ENCODE measurements at regions not wholly inside any gene's neighbourhood (a gene's known extent, or its start where the extent isn't known, plus 50 kb on each side); places are given as distances from the start of the nearest gene placed in this dataset.
"Not testable (repeated sequence)": the region's sequence is repeated elsewhere in the genome, so short reads cannot be mapped to it uniquely, and the experiment has no call there.

GRCh38 chr13:24563087-24563486, 50.5 kb upstream of the PARP4 start:
- DNase-seq: no peak

DNA sequence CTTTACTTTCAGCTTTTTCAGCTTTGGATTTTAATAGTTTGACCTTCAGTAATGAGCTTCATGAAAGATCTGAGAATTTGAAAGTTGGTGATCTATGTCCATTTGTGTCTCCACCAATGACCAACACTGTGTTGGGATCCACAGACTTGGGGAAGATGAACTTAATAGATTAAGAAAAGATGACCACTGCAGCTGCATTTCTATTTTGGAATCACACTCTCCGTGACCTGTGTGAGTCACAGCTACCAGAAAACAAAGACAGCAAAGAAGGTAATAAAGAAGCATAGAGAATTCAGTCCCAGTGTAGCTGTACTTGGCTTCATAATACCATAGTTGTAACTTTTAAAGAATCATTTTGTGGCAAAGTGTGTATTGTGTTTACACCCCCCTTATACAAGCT, 51.4 kb upstream of the PARP4 start:
- DNase-seq: not testable (repeated sequence)

DNA sequence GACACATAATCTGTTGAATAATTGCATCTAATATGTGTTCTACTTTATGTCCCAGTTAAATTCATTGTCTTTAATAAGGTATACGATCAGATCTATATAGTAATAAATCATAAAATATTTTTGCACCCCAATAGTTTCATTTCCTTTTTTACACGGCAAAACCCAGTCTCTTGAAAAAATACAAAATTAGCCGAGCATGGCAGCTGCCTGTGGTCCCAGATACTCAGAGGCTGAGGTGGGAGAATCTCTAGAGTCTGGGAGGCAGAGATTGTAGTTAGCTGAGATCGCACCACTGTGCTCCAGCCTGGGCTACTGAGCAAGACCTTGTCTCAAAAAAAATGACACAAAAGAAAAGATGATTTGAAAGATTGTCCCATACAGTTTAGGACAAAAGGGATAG, 52.3 kb upstream of the PARP4 start:
- no peak for DNase-seq

GRCh38 chr13:24567593-24567992, 55.0 kb upstream of the PARP4 start:
- not testable (repeated sequence) for DNase-seq

GRCh38 chr13:24574847-24575246, 62.3 kb upstream of the PARP4 start:
- no peak for DNase-seq

DNA sequence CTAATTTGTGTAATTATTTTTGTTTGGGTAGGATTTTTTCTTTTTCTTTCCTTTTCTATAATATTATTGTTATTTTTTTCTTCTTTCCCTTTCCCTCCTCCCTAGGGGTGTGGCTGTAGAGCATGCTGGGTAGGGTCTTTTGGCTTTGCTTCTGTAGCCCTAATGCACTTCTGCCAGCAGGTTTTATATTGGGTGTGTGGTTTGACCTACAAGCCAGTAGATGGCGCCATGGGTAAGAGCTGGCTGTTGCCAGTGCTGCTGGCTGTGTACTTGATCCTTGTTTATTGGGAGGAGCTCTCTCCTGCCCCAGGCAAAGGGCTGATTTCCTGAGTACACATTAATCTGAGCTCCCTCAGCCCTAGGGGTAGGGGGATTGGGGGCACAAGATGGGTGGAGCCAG, 67.7 kb upstream of the PARP4 start:
- peak in 1 of 2 experiments; percentile 6 for DNase-seq

DNA sequence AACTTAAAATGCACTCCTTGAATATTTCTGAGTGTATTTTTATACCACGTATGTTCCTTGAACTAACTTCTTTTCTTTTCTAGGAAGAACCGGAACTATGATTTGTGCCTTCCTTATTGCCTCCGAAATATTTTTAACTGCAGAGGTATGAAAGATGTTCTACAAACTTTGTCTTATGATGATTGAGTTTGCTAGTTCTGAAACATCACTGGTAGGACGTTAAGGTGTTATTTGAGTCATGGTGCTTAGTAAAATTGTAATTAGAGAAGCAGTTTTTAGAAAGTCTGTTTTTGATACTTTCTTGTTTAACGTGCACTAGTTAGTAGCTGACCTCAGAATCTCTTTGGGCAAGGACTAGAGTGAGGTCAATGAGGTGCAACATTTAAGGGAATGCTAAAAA, 69.0 kb upstream of the PARP4 start:
- not testable (repeated sequence) for DNase-seq

DNA sequence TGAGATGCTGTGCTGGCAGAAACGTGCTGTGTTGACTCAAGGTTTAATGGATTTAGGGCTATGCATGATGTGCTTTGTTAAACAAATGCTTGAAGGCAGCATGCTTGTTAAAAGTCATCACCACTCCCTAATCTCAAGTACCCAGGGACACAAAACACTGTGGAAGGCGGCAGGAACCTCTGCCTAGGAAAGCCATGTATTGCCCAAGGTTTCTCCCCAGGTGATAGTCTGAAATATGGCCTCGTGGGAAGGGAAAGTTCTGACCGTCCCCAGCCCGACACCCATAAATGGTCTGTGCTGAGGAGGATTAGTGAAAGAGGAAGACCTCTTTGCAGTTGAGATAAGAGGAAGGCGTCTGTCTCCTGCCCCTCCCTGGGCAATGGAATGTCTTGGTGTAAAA, 79.1 kb upstream of the PARP4 start:
- DNase-seq: not testable (repeated sequence)

DNA sequence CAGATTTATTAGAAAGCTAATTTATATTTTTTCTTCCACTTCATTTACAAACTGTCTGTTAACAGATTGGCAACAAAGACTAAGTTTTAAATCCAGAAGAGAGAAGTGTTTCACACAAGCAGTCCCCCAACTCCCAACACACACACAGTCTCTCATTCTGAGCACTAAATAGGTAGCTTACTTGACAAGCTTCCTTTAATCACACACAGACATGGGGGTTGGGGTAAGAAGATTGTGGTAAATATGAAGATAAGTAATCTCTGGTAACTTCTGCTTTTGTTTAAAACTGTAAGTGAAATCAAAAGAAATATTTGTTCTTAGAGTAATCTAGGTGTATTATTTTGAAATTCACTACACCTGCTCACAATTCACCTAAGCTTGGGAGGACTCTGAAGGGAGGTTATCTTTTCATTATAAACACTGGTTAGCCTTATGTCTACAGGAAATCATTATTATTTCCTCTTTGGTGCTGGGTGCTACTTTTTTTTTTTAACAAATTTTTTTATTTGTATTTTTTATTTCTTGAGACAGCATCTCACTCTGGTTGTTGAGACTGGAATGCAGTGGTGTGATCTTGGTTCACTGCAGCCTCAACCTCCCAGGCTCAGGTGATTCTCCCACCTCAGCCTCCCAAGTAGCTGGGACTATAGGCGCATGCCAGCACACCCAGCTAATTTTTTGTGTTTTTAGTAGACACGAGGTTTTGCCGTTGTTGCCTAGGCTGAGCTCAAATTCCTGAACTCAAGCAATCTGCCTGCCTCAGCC, 82.1 kb upstream of the ATP12A start:
- not testable (repeated sequence) for DNase-seq

- not testable (repeated sequence) for DNase-seq
These were observed 81.0 kb upstream of the ATP12A start for GRCh38 chr13:24599019-24599791.

- DNase-seq: peak in 1 of 2 experiments; percentile 15
These were observed 74.3 kb upstream of the ATP12A start for GRCh38 chr13:24605923-24606372.

DNA sequence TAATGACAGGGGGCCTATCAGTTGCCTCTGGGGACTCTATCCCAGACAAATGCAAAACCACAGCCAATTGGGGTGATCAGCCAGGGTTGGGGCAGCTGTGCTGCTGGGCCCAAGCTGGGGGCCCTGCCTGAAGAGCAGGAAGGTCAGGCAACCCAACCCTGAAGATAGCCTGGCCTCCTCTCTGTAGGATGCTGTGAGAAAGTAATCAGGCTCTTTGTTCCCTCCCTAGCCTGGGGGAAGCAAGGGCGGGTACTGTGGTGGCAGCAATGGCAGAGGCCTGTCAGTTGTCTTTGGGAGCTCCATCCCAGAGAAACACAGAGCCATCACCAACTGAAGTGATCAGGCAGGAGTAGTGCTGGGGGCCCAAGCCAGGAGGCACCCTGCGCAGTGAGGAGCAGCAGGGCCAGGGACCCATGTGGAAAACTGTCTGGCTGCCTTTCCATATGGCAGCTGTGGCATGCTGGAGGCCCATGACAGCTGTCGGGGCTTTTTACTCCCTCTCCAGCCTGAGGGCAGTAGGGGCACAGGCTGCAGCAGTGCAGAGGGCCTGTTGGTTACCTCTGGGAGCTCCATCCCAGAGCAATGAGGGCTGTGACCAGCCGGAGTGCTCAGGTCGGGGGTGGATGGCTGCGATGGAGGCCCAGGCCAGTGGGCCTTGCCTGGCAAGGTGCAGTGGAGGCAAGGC, 73.6 kb upstream of the ATP12A start:
- DNase-seq: no peak

DNA sequence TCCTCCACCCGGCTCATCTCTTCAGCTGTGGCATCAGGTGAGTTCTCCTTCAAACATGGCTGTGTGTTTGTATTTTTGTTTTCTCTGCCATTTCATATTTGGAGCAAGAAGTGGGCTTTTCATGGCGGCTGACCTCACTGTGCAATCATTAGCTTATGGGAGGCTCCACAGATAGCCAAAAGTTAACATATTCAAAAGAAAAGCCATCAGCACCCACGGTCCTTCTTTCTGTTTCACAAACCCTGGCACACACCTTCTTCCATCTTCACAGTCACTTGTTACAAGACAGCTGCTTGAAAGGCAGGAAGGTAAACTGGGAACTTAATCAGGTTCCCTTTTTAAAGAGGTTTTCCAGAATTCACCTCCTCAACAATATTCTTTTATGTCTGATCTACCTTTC, 69.3 kb upstream of the ATP12A start:
- DNase-seq: no peak

DNA sequence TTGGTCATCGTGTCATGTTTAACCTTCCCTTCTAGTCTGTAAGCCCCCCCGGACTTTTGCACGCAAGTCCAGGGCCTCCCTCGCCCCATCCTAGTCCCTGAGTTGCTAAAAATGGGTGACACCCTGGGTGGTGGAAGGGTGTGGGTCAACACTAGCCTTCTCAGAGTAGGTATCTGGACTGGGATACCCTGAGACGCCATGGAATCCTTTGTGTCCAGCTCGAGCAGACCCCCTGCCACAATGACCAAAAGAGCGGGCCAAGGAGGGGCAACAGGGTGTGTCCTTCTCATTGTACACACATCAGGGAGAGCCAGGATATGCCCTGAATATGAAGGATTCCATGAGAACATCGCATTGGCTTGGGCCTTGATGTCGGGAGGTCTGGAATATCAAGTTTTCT, 67.5 kb upstream of the ATP12A start:
- DNase-seq: no peak

DNA sequence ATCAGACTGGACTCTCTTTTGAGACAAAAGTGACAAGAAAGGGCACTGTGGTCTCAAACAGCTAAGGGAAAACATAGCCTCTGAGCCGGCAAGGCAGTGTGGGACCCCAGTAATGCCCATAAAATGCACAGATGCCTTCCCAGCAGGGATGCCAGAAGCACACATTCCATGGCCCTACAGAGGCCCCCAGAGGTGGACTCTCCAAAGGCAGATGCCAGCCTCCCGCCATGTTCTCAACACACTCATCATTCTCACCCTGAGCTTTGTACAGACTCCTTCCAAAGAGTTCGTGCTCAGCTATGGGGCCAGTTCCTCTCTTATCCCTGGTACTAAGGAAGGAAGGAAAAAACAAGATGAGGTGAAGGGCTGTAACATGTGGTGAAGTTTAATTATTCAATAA, 67.1 kb upstream of the ATP12A start:
- no peak for DNase-seq

GRCh38 chr13:24613755-24614154, 66.5 kb upstream of the ATP12A start:
- no peak for DNase-seq

DNA sequence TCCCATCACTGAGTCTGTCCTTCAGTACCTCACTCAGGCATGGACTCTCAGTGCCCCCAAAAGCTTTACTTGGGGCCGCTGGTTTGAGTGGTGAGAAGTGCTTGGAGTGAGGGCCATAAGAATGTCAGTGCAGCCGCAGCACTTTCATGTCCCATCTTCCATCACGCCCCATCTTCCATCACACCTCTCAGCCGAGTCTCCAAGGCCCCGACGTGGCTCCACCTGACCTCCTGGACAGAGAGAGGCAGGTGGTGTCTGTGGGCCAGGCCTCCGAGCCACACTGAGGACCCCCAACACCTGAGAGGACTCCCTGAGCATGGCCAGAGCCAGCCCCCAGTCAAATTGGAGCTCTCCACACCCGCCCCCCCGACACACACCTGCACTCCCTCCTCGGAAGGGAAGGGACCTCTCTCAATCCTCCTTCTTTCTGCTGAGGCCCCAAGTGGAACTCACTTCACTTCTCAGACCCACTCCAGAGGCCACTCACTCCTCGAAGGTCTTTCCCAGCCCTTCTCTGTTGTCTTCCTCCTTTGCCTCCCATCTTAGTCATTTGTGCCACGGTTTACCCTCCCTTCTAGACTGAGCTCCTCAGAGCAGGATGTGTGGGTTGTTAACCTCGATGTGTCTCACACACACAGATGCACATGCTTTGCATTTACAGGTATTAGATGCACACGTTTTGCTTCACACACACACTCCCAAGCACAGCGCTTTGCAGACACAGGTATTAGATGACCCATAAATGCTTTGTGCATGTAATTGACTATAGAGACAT, 65.7 kb upstream of the ATP12A start:
- DNase-seq: no peak

DNA sequence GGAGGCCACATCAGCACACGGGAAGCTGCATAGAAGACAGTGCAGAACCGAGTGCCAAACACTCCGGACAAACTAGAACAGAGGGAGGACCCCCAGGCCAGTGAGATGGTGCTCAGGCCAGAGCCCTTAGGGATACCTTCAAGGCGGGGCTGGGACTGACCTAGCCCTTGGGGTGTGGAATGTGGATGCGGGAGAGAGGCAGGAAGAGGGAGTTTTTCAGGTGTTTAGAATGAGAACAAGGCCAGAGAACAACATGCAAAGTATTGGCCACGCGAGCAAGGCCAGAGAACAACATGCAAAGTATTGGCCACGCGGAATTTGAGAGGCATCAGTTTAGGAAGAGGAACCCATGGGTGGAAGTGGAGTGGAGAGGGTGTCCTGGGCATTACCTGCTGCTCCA, 65.1 kb upstream of the ATP12A start:
- no peak for DNase-seq

DNA sequence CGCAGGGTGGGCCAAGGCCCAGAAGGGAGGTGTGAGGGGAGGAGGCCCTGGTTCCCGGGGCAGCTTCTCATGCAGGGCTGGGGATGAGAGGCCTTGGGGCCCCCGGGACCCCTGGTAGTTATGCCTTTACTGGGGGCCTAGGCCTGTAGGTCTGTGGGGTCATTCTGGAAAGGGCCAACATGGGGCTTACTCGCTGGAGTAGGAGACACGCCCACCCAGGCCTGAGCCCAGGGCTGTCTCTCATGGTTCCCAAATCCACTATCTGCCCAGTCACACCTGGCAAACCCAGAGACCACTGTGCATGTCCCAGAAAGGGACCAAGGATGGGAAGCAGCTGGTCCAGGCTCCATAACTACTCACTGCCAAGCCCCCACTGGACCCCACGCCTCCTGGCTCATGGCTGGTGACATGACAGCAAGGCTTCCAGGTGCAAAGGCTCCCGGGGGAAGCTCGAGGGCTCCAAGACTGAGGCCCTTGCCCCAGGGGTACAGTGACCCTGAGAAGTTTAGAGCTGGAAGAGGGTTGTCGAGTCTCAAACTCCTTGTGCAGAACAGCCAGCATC, 64.2 kb upstream of the ATP12A start:
- no peak for DNase-seq

GRCh38 chr13:24616514-24616913, 63.7 kb upstream of the ATP12A start:
- DNase-seq: no peak

GRCh38 chr13:24617256-24618010, 62.8 kb upstream of the ATP12A start:
- DNase-seq: no peak
